ENCODE measurements at regions not wholly inside any gene's neighbourhood (a gene's known extent, or its start where the extent isn't known, plus 50 kb on each side); places are given as distances from the start of the nearest gene placed in this dataset.

GRCh38 chr4:111013846-111014245 is 391.0 kb upstream of the PITX2 start:
- Mint-ChIP-seq H3K4me1 (peaks cover 12% of the 10 kb centered on the region), H3K27me3 (ENCODE audit: low read depth, poor library complexity) (peaks cover 3% of the 10 kb centered on the region), H3K9me3 (no peaks in the 10 kb centered on the region), H3K36me3 (ENCODE audit: low read depth) (no peaks in the 10 kb centered on the region), H3K4me3 (no peak overlapping the region), H3K27ac (no peak overlapping the region)
- DNase-seq = no peak
- no peak for TF ChIP-seq CTCF (IDR thresholded peaks at IDR 0.05)

- Mint-ChIP-seq H3K4me3 (no peak overlapping the region), H3K4me1 (peaks cover 17% of the 10 kb centered on the region), H3K27ac (no peak overlapping the region), H3K9me3 (no peaks in the 10 kb centered on the region), H3K27me3 (ENCODE audit: low read depth, poor library complexity) (peaks cover 3% of the 10 kb centered on the region), H3K36me3 (ENCODE audit: low read depth) (no peaks in the 10 kb centered on the region)
- no peak for TF ChIP-seq CTCF (IDR thresholded peaks at IDR 0.05)
- DNase-seq = no peak
These were observed 391.7 kb upstream of the PITX2 start for GRCh38 chr4:111014537-111014936.

DNA sequence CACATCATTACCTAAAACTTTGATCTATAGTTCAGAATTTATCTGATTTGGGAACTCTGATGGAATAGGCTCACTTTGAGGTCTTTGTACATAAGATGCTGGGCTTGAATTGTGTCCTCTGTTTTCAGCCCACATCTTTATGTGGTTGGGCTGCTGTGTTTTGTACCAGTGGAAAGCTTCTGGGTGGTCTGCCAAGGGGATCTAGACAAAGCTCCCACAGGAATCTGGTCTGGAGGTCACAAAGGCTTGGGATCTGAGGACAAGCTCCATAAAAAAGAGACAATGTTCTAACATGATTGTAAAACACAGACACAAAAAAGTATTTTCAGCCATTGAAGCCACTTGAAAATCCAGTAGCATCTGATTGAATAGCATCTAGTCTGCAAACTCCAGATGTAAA is 393.5 kb upstream of the PITX2 start:
- Mint-ChIP-seq H3K9me3 (no peaks in the 10 kb centered on the region), H3K27me3 (ENCODE audit: low read depth, poor library complexity) (peaks cover 3% of the 10 kb centered on the region), H3K36me3 (ENCODE audit: low read depth) (no peaks in the 10 kb centered on the region), H3K4me3 (no peak overlapping the region), H3K27ac (no peak overlapping the region), H3K4me1 (peaks cover 17% of the 10 kb centered on the region)
- DNase-seq = no peak
- TF ChIP-seq CTCF (IDR thresholded peaks at IDR 0.05) = no peak

DNA sequence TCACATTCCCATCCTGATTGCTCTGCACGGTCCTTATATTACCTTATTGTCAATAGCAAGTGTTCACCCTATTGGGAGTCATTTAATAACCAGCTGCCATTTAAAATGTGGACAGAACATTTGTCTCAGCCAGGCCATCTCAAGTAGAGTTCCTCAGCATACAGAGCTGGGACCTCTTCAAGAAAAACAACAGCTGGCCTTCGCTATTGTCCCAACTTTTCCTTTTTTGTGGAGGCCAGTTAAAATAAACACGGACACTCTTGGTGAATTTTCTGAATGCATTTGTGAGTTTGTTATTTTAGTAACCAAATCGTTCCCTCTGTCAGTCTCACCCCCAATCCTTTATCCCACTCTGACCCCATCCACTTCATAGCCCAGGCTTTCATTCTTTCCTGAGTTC is 395.3 kb upstream of the PITX2 start:
- H3K27me3 Mint-ChIP-seq (ENCODE audit: low read depth, poor library complexity) = peaks cover 3% of the 10 kb centered on the region
- H3K36me3 Mint-ChIP-seq (ENCODE audit: low read depth) = no peaks in the 10 kb centered on the region
- no peak overlapping the region for H3K4me3 Mint-ChIP-seq
- no peak for TF ChIP-seq CTCF (IDR thresholded peaks at IDR 0.05)
- H3K9me3 Mint-ChIP-seq = no peaks in the 10 kb centered on the region
- H3K4me1 Mint-ChIP-seq = peaks cover 17% of the 10 kb centered on the region
- DNase-seq = no peak
- H3K27ac Mint-ChIP-seq = peak overlapping the region; percentile 4

- Mint-ChIP-seq H3K27me3 (ENCODE audit: low read depth, poor library complexity) (peaks cover 3% of the 10 kb centered on the region), H3K27ac (no peak overlapping the region), H3K36me3 (ENCODE audit: low read depth) (no peaks in the 10 kb centered on the region), H3K4me1 (peaks cover 17% of the 10 kb centered on the region), H3K4me3 (no peak overlapping the region), H3K9me3 (no peaks in the 10 kb centered on the region)
- TF ChIP-seq CTCF (IDR thresholded peaks at IDR 0.05) = no peak
- DNase-seq = no peak
These were observed 397.6 kb upstream of the PITX2 start for GRCh38 chr4:111020476-111020875.

- H3K27me3 Mint-ChIP-seq (ENCODE audit: low read depth, poor library complexity) = peaks cover 3% of the 10 kb centered on the region
- H3K4me3 Mint-ChIP-seq = no peak overlapping the region
- peaks cover 17% of the 10 kb centered on the region for H3K4me1 Mint-ChIP-seq
- DNase-seq = no peak
- no peak for TF ChIP-seq CTCF (IDR thresholded peaks at IDR 0.05)
- no peaks in the 10 kb centered on the region for H3K36me3 Mint-ChIP-seq (ENCODE audit: low read depth)
- H3K9me3 Mint-ChIP-seq = no peaks in the 10 kb centered on the region
- no peak overlapping the region for H3K27ac Mint-ChIP-seq
These were observed 398.1 kb upstream of the PITX2 start for GRCh38 chr4:111020961-111021360.

All from nephron progenitor cell (in vitro differentiated cells).